SU-DHL-6 (cell line): ENCODE measurements at regions not wholly inside any gene's neighbourhood (a gene's known extent, or its start where the extent isn't known, plus 50 kb on each side); places are given as distances from the start of the nearest gene placed in this dataset.

ENCODE experiments used
- H2AFZ ChIP-seq: fragments of 200-600 bp; sonication (generic); 2 replicates; pipeline ENCODE4 v1.6.1; 2014; ENCODE audit warnings: low read depth, mild to moderate bottlenecking, moderate library complexity, mixed read lengths, antibody characterized with exemption, low read length; ENCODE audit not compliant: severe bottlenecking
- H3F3A ChIP-seq: fragments of 200-600 bp; shearing (Covaris generic); 2 replicates; pipeline ENCODE4 v1.6.0; 2016; ENCODE audit warnings: antibody characterized with exemption, mild to moderate bottlenecking; ENCODE audit not compliant: insufficient read depth
- H3K27ac ChIP-seq: fragments of 200-600 bp; sonication (generic); 2 replicates; pipeline ENCODE4 v1.5.1; 2016; ENCODE audit warnings: low read depth, mild to moderate bottlenecking, low read length, moderate library complexity, mixed read lengths
- H3K27me3 ChIP-seq: fragments of 200-600 bp; sonication (generic), shearing (Covaris generic); 2 replicates; pipeline ENCODE4 v1.6.0; 2014; ENCODE audit warnings: mild to moderate bottlenecking, low read length
- H3K36me3 ChIP-seq: fragments of 200-600 bp; sonication (generic); 2 replicates; pipeline ENCODE4 v1.6.1; 2014; ENCODE audit warnings: mild to moderate bottlenecking, low read length, mixed read lengths
- H3K4me2 ChIP-seq: fragments of 300-600, 200-600 bp; shearing (Covaris generic), sonication (generic); 2 replicates; pipeline ENCODE4 v1.6.0; 2014; ENCODE audit warnings: low read length, low read depth, mild to moderate bottlenecking; ENCODE audit not compliant: poor library complexity, severe bottlenecking
- H3K4me3 ChIP-seq: fragments of 200-600 bp; sonication (generic); 2 replicates; pipeline ENCODE4 v1.5.1; 2014; ENCODE audit warnings: antibody characterized with exemption, low read length, mild to moderate bottlenecking, mixed read lengths; ENCODE audit not compliant: insufficient read depth, poor library complexity, severe bottlenecking
- H3K79me2 ChIP-seq: fragments of 200-600 bp; sonication (generic); 2 replicates; pipeline ENCODE4 v1.6.1; 2014; ENCODE audit warnings: mild to moderate bottlenecking, low read length, moderate library complexity; ENCODE audit not compliant: insufficient read depth
- H3K9ac ChIP-seq: fragments of 200-600 bp; sonication (generic); 2 replicates; pipeline ENCODE4 v1.7.0; 2014; ENCODE audit warnings: mild to moderate bottlenecking, low read length
- H3K9me2 ChIP-seq: fragments of 200-600 bp; sonication (generic); replicated peaks from 2 replicates; pipeline ENCODE4 v1.6.1; 2014; ENCODE audit warnings: low read length; ENCODE audit not compliant: insufficient read depth
- H3K9me3 ChIP-seq: fragments of 200-600 bp; sonication (generic); 2 replicates; pipeline ENCODE4 v1.6.1; 2014; ENCODE audit warnings: low read length, mixed read lengths; ENCODE audit not compliant: insufficient read depth
- H4K20me1 ChIP-seq: fragments of 200-600 bp; sonication (generic); 2 replicates; pipeline ENCODE4 v1.6.1; 2014; ENCODE audit warnings: low read depth, mild to moderate bottlenecking, antibody characterized with exemption, low read length, moderate library complexity, mixed read lengths
- CTCF ChIP-seq: fragments of 200-600 bp; sonication (generic); IDR thresholded peaks from one replicate; pipeline ENCODE4 v1.5.1; 2017; ENCODE audit warnings: antibody characterized with exemption, mild to moderate bottlenecking, low read length, moderate library complexity; ENCODE audit not compliant: insufficient read depth, poor library complexity, severe bottlenecking
- EZH2phosphoT487 ChIP-seq: fragments of 200-600 bp; sonication (generic), shearing (Covaris generic); conservative IDR thresholded peaks from 2 replicates; pipeline ENCODE4 v1.6.1; 2018; ENCODE audit warnings: mild to moderate bottlenecking, antibody characterized with exemption, low read length, moderate library complexity, mixed read lengths

DNA sequence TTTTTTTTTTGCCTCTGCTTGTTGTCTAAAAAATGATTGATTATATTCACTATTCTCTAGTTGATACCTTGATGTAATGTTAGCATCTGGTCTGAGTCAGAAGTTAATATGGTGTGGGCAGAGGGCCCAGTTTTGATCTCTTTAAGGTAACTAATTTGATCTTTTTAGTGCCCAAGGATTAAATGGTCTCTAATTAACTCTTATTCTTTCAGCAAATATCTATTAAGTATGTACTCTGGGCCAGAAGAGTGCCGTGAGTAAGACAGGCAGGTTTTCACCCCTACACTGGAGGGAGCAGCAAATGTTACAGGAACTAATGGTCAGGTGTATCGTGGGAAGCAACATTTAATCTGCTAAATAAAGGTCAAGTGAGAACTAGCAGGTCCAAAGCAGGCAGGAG lies 144.6 kb upstream of the COL1A2 start:
- no peaks in the 10 kb centered on the region for H3F3A ChIP-seq
- H3K9ac ChIP-seq: no peak overlapping the region
- no peaks in the 10 kb centered on the region for H3K9me3 ChIP-seq
- no peaks in the 10 kb centered on the region for H3K79me2 ChIP-seq
- H3K9me2 ChIP-seq: no peaks in the 10 kb centered on the region
- no peak overlapping the region for H3K27ac ChIP-seq
- TF ChIP-seq CTCF (no peak), EZH2phosphoT487 (no peak)
- 0 out of 2 replicates have a peak, but pooled peaks cover 2% of the 10 kb centered on the region for H3K27me3 ChIP-seq
- no peak overlapping the region for H2AFZ ChIP-seq
- no peaks in the 10 kb centered on the region for H3K36me3 ChIP-seq
- H3K4me3 ChIP-seq: no peak overlapping the region
- no peaks in the 10 kb centered on the region for H4K20me1 ChIP-seq
- H3K4me2 ChIP-seq: no peak overlapping the region

GRCh38 chr7:94250987-94251386 lies 143.7 kb upstream of the COL1A2 start:
- no peak overlapping the region for H3K4me3 ChIP-seq
- no peak overlapping the region for H2AFZ ChIP-seq
- no peak overlapping the region for H3K27ac ChIP-seq
- H3K4me2 ChIP-seq: no peak overlapping the region
- 0 out of 2 replicates have a peak, but pooled peaks cover 2% of the 10 kb centered on the region for H3K27me3 ChIP-seq
- no peaks in the 10 kb centered on the region for H3K9me3 ChIP-seq
- H3K9ac ChIP-seq: no peak overlapping the region
- no peaks in the 10 kb centered on the region for H4K20me1 ChIP-seq
- H3F3A ChIP-seq: no peaks in the 10 kb centered on the region
- TF ChIP-seq CTCF (no peak), EZH2phosphoT487 (no peak)
- no peaks in the 10 kb centered on the region for H3K79me2 ChIP-seq
- no peaks in the 10 kb centered on the region for H3K9me2 ChIP-seq
- H3K36me3 ChIP-seq: no peaks in the 10 kb centered on the region

DNA sequence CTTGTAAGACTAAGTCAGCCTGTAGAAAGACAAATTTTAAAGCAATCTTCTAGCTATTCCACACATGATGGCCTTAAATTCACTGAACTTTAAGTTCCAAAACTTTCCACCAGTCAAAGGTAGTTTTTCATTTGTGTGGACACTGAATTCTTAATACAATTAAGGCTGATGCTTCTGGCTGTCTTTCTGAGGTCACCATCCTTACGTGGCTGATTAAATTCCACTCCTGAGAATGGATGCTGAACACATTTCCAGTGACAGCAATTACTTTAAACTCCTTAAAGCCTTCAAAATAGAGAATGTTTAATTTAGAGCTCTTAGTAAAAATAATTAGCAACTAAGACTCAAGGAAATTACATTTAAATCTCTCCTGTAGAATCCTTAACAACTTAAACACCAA lies 142.6 kb upstream of the COL1A2 start:
- Histone ChIP-seq H2AFZ (no peak overlapping the region), H3K27me3 (0 out of 2 replicates have a peak, but pooled peaks cover 2% of the 10 kb centered on the region), H3K36me3 (no peaks in the 10 kb centered on the region), H3K4me2 (no peak overlapping the region), H3K27ac (no peak overlapping the region), H3K9ac (no peak overlapping the region), H3K4me3 (no peak overlapping the region), H4K20me1 (no peaks in the 10 kb centered on the region), H3K9me3 (no peaks in the 10 kb centered on the region), H3K9me2 (no peaks in the 10 kb centered on the region), H3K79me2 (no peaks in the 10 kb centered on the region), H3F3A (no peaks in the 10 kb centered on the region)
- TF ChIP-seq CTCF (no peak), EZH2phosphoT487 (no peak)

GRCh38 chr7:94252971-94253370 lies 141.7 kb upstream of the COL1A2 start:
- Histone ChIP-seq H3K4me2 (no peak overlapping the region), H3K27ac (no peak overlapping the region), H4K20me1 (no peaks in the 10 kb centered on the region), H3K79me2 (no peaks in the 10 kb centered on the region), H3K27me3 (0 out of 2 replicates have a peak, but pooled peaks cover 2% of the 10 kb centered on the region), H3K9me3 (no peaks in the 10 kb centered on the region), H3K9me2 (no peaks in the 10 kb centered on the region), H3K36me3 (no peaks in the 10 kb centered on the region), H3K4me3 (no peak overlapping the region), H3F3A (no peaks in the 10 kb centered on the region), H2AFZ (no peak overlapping the region), H3K9ac (no peak overlapping the region)
- no peak for TF ChIP-seq EZH2phosphoT487
- no peak for TF ChIP-seq CTCF
